ENCODE measurements at regions not wholly inside any gene's neighbourhood (a gene's known extent, or its start where the extent isn't known, plus 50 kb on each side); places are given as distances from the start of the nearest gene placed in this dataset.
"Not testable (repeated sequence)": the region's sequence is repeated elsewhere in the genome, so short reads cannot be mapped to it uniquely, and the experiment has no call there.

- DNase-seq (ENCODE audit: low spot score) = no peak
Observed at GRCh38 chr22:27097933-27098332, 440.5 kb downstream of the MIAT start.

GRCh38 chr22:27099946-27100722, 442.7 kb downstream of the MIAT start:
- DNase-seq (ENCODE audit: low spot score) = no peak

GRCh38 chr22:27100789-27101188, 443.4 kb downstream of the MIAT start:
- no peak for DNase-seq (ENCODE audit: low spot score)

- no peak for DNase-seq (ENCODE audit: low spot score)
Observed at GRCh38 chr22:27101288-27101687, 443.9 kb downstream of the MIAT start.

GRCh38 chr22:27104449-27104848, 447.1 kb downstream of the MIAT start:
- DNase-seq (ENCODE audit: low spot score) = no peak

- no peak for DNase-seq (ENCODE audit: low spot score)
Observed at GRCh38 chr22:27105142-27106025, 448.0 kb downstream of the MIAT start.

GRCh38 chr22:27106985-27107384, 449.6 kb downstream of the MIAT start:
- no peak for DNase-seq (ENCODE audit: low spot score)

- no peak for DNase-seq (ENCODE audit: low spot score)
Observed at GRCh38 chr22:27107386-27107785, 450.0 kb downstream of the MIAT start.

- peak; percentile 39 for DNase-seq (ENCODE audit: low spot score)
Observed at GRCh38 chr22:27107824-27108223, 450.4 kb downstream of the MIAT start.

GRCh38 chr22:27108425-27109114, 451.2 kb downstream of the MIAT start:
- peak; percentile 40 for DNase-seq (ENCODE audit: low spot score)

- DNase-seq (ENCODE audit: low spot score) = not testable (repeated sequence)
Observed at GRCh38 chr22:27109406-27109805, 452.0 kb downstream of the MIAT start.

GRCh38 chr22:27110665-27111451, 453.5 kb downstream of the MIAT start:
- DNase-seq (ENCODE audit: low spot score) = no peak

- no peak for DNase-seq (ENCODE audit: low spot score)
Observed at GRCh38 chr22:27111796-27112672, 454.6 kb downstream of the MIAT start.

- DNase-seq (ENCODE audit: low spot score) = peak; percentile 77
Observed at GRCh38 chr22:27113211-27113635, 455.8 kb downstream of the MIAT start.

- DNase-seq (ENCODE audit: low spot score) = no peak
Observed at GRCh38 chr22:27113641-27114040, 456.3 kb downstream of the MIAT start.

- DNase-seq (ENCODE audit: low spot score) = no peak
Observed at GRCh38 chr22:27114186-27114585, 456.8 kb downstream of the MIAT start.

- DNase-seq (ENCODE audit: low spot score) = no peak
Observed at GRCh38 chr22:27115410-27115809, 458.0 kb downstream of the MIAT start.

- DNase-seq (ENCODE audit: low spot score) = no peak
Observed at GRCh38 chr22:27115816-27116256, 458.4 kb downstream of the MIAT start.

- no peak for DNase-seq (ENCODE audit: low spot score)
Observed at GRCh38 chr22:27116312-27117086, 459.1 kb downstream of the MIAT start.

GRCh38 chr22:27120036-27120435, 462.6 kb downstream of the MIAT start:
- DNase-seq (ENCODE audit: low spot score) = no peak
